ENCODE measurements at regions not wholly inside any gene's neighbourhood (a gene's known extent, or its start where the extent isn't known, plus 50 kb on each side); places are given as distances from the start of the nearest gene placed in this dataset.

- TF ChIP-seq CTCF (IDR thresholded peaks at IDR 0.05; ENCODE audit: low read length) (no peak), EZH2 (optimal IDR thresholded peaks at IDR 0.05; ENCODE audit: low read depth, low read length) (no peak)
Measured at GRCh38 chr3:1692428-1692827, 406.2 kb upstream of the CNTN4 start.
